Activated naive CD4-positive, alpha-beta T cell treated with anti-CD3 and anti-CD28 coated beads, Interleukin-2, amount 50 U/mL, for 72 hours (primary cell): ENCODE measurements at regions not wholly inside any gene's neighbourhood (a gene's known extent, or its start where the extent isn't known, plus 50 kb on each side); places are given as distances from the start of the nearest gene placed in this dataset.
"Not testable (repeated sequence)": the region's sequence is repeated elsewhere in the genome, so short reads cannot be mapped to it uniquely, and the experiment has no call there.

ENCODE experiments used
- ATAC-seq, 2 donors: fragments of 150-1000 bp; cut with Tn5 transposase; 2 replicates each; pipeline ENCODE4 v1.10.0; 2021; ENCODE audit warnings: mild to moderate bottlenecking in 2 of 2, moderate library complexity in 2 of 2
- DNase-seq, 2 donors: peaks; one replicate each; pipeline ENCODE4 v3.0.0; 2021 to 2022; ENCODE audit warnings: low spot score in 2 of 2
- H3K27ac Mint-ChIP-seq, 2 donors: one replicate each; pipeline ENCODE4 v1.8.0; 2022; ENCODE audit warnings: mild to moderate bottlenecking in 2 of 2, mixed read lengths in 2 of 2
- H3K36me3 Mint-ChIP-seq, 2 donors: one replicate each; pipeline ENCODE4 v1.8.0; 2022; ENCODE audit warnings: mixed read lengths in 2 of 2
- H3K9me3 Mint-ChIP-seq, 2 donors: one replicate each; pipeline ENCODE4 v1.8.0; 2022; ENCODE audit warnings: mixed read lengths in 2 of 2

GRCh38 chr12:19904819-19905218, 463.5 kb upstream of the PDE3A start:
- DNase-seq (no peak), ATAC-seq (no peak)
- Mint-ChIP-seq H3K27ac (no peak overlapping the region), H3K9me3 (peaks cover 0 to 8% of the 10 kb centered on the region in 2 donors), H3K36me3 (no peaks in the 10 kb centered on the region)

- peaks cover 0 to 18% of the 10 kb centered on the region in 2 donors for H3K9me3 Mint-ChIP-seq
- no peaks in the 10 kb centered on the region for H3K36me3 Mint-ChIP-seq
- ATAC-seq (no peak), DNase-seq (no peak)
- no peak overlapping the region for H3K27ac Mint-ChIP-seq
Measured at GRCh38 chr12:19908830-19909229, 459.5 kb upstream of the PDE3A start.

- no peak overlapping the region for H3K27ac Mint-ChIP-seq
- DNase-seq (no peak), ATAC-seq (no peak)
- peaks cover 0 to 18% of the 10 kb centered on the region in 2 donors for H3K9me3 Mint-ChIP-seq
- H3K36me3 Mint-ChIP-seq = no peaks in the 10 kb centered on the region
Measured at GRCh38 chr12:19909418-19909817, 458.9 kb upstream of the PDE3A start.

- ATAC-seq (no peak), DNase-seq (no peak)
- Mint-ChIP-seq H3K36me3 (no peaks in the 10 kb centered on the region), H3K27ac (no peak overlapping the region), H3K9me3 (peaks cover 0 to 18% of the 10 kb centered on the region in 2 donors)
Measured at GRCh38 chr12:19910681-19911080, 457.7 kb upstream of the PDE3A start.

GRCh38 chr12:19912991-19913390, 455.3 kb upstream of the PDE3A start:
- no peak for ATAC-seq

GRCh38 chr12:19915392-19916195, 452.7 kb upstream of the PDE3A start:
- Mint-ChIP-seq H3K9me3 (peaks cover 2 to 13% of the 10 kb centered on the region in 2 donors), H3K36me3 (no peaks in the 10 kb centered on the region), H3K27ac (no peak overlapping the region)
- ATAC-seq = no peak
- DNase-seq = no peak

More at GRCh38 chr12:19912991-19913390, 455.3 kb upstream of the PDE3A start:
- DNase-seq = no peak
- no peaks in the 10 kb centered on the region for H3K36me3 Mint-ChIP-seq
- no peak overlapping the region for H3K27ac Mint-ChIP-seq
- H3K9me3 Mint-ChIP-seq = peaks cover 0 to 17% of the 10 kb centered on the region in 2 donors

- no peaks in the 10 kb centered on the region for H3K36me3 Mint-ChIP-seq
- ATAC-seq (no peak), DNase-seq (no peak)
- H3K9me3 Mint-ChIP-seq = peaks cover 3 to 14% of the 10 kb centered on the region in 2 donors
- H3K27ac Mint-ChIP-seq = no peak overlapping the region
Measured at GRCh38 chr12:19916196-19916753, 452.1 kb upstream of the PDE3A start.

- DNase-seq (no peak), ATAC-seq (no peak)
- H3K36me3 Mint-ChIP-seq = no peaks in the 10 kb centered on the region
- no peak overlapping the region for H3K27ac Mint-ChIP-seq
- peaks cover 6 to 10% of the 10 kb centered on the region in 2 donors for H3K9me3 Mint-ChIP-seq
Measured at GRCh38 chr12:19916974-19917373, 451.4 kb upstream of the PDE3A start.

- ATAC-seq, H3K9me3 Mint-ChIP-seq, DNase-seq, H3K36me3 Mint-ChIP-seq, H3K27ac Mint-ChIP-seq: not testable (repeated sequence)
Measured at GRCh38 chr12:19921716-19922115, 446.6 kb upstream of the PDE3A start.

GRCh38 chr12:19922717-19923116, 445.6 kb upstream of the PDE3A start:
- no peak for ATAC-seq
- DNase-seq = no peak
- no peaks in the 10 kb centered on the region for H3K36me3 Mint-ChIP-seq
- peaks cover 5 to 6% of the 10 kb centered on the region in 2 donors for H3K9me3 Mint-ChIP-seq
- no peak overlapping the region for H3K27ac Mint-ChIP-seq

- Mint-ChIP-seq H3K36me3 (no peaks in the 10 kb centered on the region), H3K27ac (no peak overlapping the region), H3K9me3 (peaks cover 5 to 9% of the 10 kb centered on the region in 2 donors)
- no peak for ATAC-seq
- no peak for DNase-seq
Measured at GRCh38 chr12:19924360-19924759, 444.0 kb upstream of the PDE3A start.

GRCh38 chr12:19925841-19926240, 442.5 kb upstream of the PDE3A start:
- peaks cover 0 to 6% of the 10 kb centered on the region in 2 donors for H3K9me3 Mint-ChIP-seq
- H3K36me3 Mint-ChIP-seq = no peaks in the 10 kb centered on the region
- no peak overlapping the region for H3K27ac Mint-ChIP-seq
- no peak for ATAC-seq
- DNase-seq = no peak

GRCh38 chr12:19926266-19926665, 442.1 kb upstream of the PDE3A start:
- Mint-ChIP-seq H3K27ac (no peak overlapping the region), H3K9me3 (peaks cover 0 to 6% of the 10 kb centered on the region in 2 donors), H3K36me3 (no peaks in the 10 kb centered on the region)
- DNase-seq (no peak), ATAC-seq (no peak)

GRCh38 chr12:19927661-19928060, 440.7 kb upstream of the PDE3A start:
- peaks cover 0 to 3% of the 10 kb centered on the region in 2 donors for H3K9me3 Mint-ChIP-seq
- H3K27ac Mint-ChIP-seq = no peak overlapping the region
- ATAC-seq = no peak
- H3K36me3 Mint-ChIP-seq = no peaks in the 10 kb centered on the region
- no peak for DNase-seq

GRCh38 chr12:19932413-19932812, 435.9 kb upstream of the PDE3A start:
- H3K27ac Mint-ChIP-seq = no peak overlapping the region
- DNase-seq = no peak
- no peak for ATAC-seq
- H3K36me3 Mint-ChIP-seq = no peaks in the 10 kb centered on the region
- H3K9me3 Mint-ChIP-seq = peaks cover 9 to 20% of the 10 kb centered on the region in 2 donors

GRCh38 chr12:19933924-19934323, 434.4 kb upstream of the PDE3A start:
- Mint-ChIP-seq H3K36me3 (no peaks in the 10 kb centered on the region), H3K27ac (no peak overlapping the region), H3K9me3 (peaks cover 9 to 18% of the 10 kb centered on the region in 2 donors)
- ATAC-seq (no peak), DNase-seq (no peak)

- ATAC-seq (no peak), DNase-seq (no peak)
- H3K27ac Mint-ChIP-seq = no peak overlapping the region
Measured at GRCh38 chr12:19937161-19937560, 431.2 kb upstream of the PDE3A start.

GRCh38 chr12:19938031-19938430, 430.3 kb upstream of the PDE3A start:
- ATAC-seq = no peak
- H3K27ac Mint-ChIP-seq = no peak overlapping the region
- H3K9me3 Mint-ChIP-seq = peaks cover 9 to 17% of the 10 kb centered on the region in 2 donors
- DNase-seq = no peak
- no peaks in the 10 kb centered on the region for H3K36me3 Mint-ChIP-seq

More at GRCh38 chr12:19937161-19937560, 431.2 kb upstream of the PDE3A start:
- Mint-ChIP-seq H3K36me3 (no peaks in the 10 kb centered on the region), H3K9me3 (peaks cover 9 to 17% of the 10 kb centered on the region in 2 donors)
